Esophagus squamous epithelium (tissue), 4 donors: ENCODE measurements at regions not wholly inside any gene's neighbourhood (a gene's known extent, or its start where the extent isn't known, plus 50 kb on each side); places are given as distances from the start of the nearest gene placed in this dataset.

Experiments
- CTCF ChIP-seq, 6 experiments: fragments of 450-650 bp in 4 of 6; fragments of 200-600 bp in 2 of 6; sonication (generic) in 2 of 6; IDR thresholded peaks; one replicate each; pipeline ENCODE4 v1.5.1; 2016 to 2019; ENCODE audit warnings: antibody characterized with exemption in 6 of 6, mild to moderate bottlenecking in 4 of 6, moderate library complexity in 4 of 6
- POLR2A ChIP-seq, 4 donors: fragments of 450-650 bp; IDR thresholded peaks; one replicate each; pipeline ENCODE4 v1.6.1; 2017; ENCODE audit warnings: antibody characterized with exemption in 4 of 4, mild to moderate bottlenecking in 4 of 4, moderate library complexity in 3 of 4

- TF ChIP-seq CTCF (IDR thresholded peaks at IDR 0.05), result no peak
- TF ChIP-seq POLR2A (IDR thresholded peaks at IDR 0.05), result no peak
Measured at GRCh38 chr7:91690541-91691070, 189.9 kb downstream of the MTERF1 start.
